GM12892 (cell line): ENCODE measurements at regions not wholly inside any gene's neighbourhood (a gene's known extent, or its start where the extent isn't known, plus 50 kb on each side); places are given as distances from the start of the nearest gene placed in this dataset.

Experiments used
- DNase-seq: peaks from one replicate; pipeline ENCODE4 v3.0.0; 2011; ENCODE audit not compliant: insufficient read length
- FAIRE-seq: peaks from 2 replicates; lab custom pipeline; 2011; peaks lifted over from hg19 to GRCh38; lab: Jason Lieb, UNC
- POLR2A ChIP-seq: IDR thresholded peaks from 2 replicates; pipeline ENCODE4 v1.6.1; 2011; ENCODE audit warnings: low read depth, low read length, control low read depth
- POLR2AphosphoS5 ChIP-seq: IDR thresholded peaks from 2 replicates; pipeline ENCODE4 v1.6.1; 2011; ENCODE audit warnings: low read depth, low read length, control low read depth
- TAF1 ChIP-seq: IDR thresholded peaks from 2 replicates; pipeline ENCODE4 v1.6.1; 2011; ENCODE audit warnings: low read depth, mild to moderate bottlenecking, control low read depth, low read length, borderline replicate concordance

DNA sequence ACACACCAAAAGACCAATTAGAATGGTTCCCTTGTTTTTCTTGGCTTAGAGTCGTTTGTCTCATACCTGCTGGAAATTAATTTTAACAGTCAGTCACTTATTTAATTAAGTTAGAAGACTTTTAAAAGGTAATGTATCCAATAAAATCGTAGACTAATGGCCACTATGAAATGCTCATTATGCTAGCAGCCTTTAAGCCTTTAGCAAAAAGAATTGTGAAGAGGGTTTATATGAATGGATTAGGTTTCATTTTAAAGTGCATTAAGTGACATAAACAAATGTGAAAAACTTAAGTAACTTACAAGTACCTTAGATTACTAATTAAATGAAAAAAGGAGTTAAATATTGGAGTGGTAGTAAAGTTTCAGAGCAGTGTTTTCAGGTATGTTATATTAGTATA is 139.6 kb downstream of the RXFP2 start:
- no peak for TF ChIP-seq POLR2A
- TF ChIP-seq TAF1: no peak
- no peak for TF ChIP-seq POLR2AphosphoS5
- FAIRE-seq (no peak), DNase-seq (no peak)

DNA sequence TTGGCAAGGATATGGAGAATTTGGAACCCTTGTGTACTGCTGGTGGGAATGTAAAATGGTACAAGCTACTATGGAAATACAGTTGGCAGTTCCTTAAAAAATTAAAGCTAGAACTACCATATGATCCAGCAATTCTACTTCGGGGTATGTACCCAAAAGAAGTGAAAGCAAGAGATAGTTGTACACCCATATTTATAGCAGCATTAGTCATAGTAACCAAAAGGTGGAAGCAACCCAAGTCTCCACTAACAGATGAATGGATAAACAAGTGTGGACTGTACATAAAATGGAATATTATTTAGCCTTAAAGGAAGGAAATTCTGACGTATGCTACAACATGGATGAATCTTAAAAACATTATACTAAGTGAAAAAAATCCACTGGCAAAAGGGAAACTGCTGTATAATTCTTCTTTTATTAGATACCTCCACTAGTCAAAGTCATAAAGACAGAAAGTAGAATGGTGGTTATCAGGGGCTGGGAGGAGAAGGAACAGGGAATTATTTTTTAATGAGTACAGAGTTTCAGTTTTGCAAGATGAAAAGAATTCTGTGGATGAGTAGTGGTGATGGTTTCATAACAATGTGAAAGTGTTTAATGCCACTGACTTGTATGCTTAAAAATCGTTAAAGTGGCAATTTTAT is 141.6 kb downstream of the RXFP2 start:
- peak; percentile 33 for FAIRE-seq
- TF ChIP-seq POLR2AphosphoS5 (no peak), TAF1 (no peak), POLR2A (no peak)
- no peak for DNase-seq

DNA sequence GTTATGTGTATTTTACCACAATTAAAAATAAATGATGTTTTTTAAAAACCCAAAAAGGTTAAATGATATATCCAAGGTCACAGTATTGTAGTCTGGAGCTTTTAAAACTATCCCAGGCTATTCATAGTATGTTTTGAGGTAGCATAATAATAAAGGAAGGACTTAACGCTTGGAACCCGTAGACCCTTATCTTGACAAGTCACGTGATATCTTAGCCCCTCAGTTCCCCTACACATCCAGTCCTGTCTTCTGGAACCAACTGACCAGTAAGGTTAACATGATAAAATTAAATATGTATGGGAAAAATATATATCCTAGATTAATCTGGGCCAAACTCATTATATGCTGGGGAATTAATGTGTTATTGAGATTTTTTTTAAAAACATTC is 142.2 kb downstream of the RXFP2 start:
- TF ChIP-seq POLR2A: no peak
- TF ChIP-seq POLR2AphosphoS5: no peak
- TF ChIP-seq TAF1: no peak
- DNase-seq: no peak
- FAIRE-seq: no peak

DNA sequence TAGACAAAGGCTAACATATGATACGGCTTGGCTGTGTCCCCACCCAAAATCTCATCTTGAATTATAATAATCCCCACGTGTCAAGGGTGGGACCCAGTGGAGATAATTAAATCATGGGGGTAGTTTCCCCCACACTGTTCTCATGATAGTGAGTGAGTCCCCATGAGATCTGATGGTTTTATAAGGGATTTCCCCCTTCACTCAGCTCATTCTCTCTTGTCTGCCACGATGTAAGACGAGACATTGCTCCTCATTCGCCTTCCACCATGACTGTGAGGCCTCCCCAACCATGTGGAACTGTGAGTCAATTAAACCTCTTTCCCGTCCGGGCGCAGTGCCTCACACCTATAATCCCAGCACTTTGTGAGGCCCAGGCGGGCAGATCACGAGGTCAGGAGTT is 143.5 kb downstream of the RXFP2 start:
- FAIRE-seq (no peak), DNase-seq (no peak)
- TF ChIP-seq POLR2AphosphoS5: no peak
- TF ChIP-seq TAF1: no peak
- TF ChIP-seq POLR2A: no peak

DNA sequence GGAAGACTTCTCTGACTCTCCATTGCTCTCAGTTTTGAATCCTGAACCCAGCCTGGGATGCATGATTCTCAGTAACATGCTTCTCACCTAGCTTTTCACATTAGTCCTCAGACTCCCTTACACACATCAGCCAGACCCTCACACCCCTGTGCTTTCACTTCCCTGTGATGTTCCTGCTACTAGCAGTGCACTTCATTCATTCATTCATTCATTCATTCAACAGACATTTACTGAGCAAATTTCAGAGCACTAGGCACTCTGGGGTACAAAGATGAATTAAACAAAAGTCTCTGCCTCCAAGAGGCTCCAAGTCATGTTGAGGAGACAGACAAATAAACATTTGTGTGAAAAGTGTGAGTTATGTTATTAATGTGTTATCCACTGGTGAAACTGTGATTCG is 145.2 kb downstream of the RXFP2 start:
- FAIRE-seq (no peak), DNase-seq (no peak)
- TF ChIP-seq TAF1: no peak
- no peak for TF ChIP-seq POLR2AphosphoS5
- TF ChIP-seq POLR2A: no peak

DNA sequence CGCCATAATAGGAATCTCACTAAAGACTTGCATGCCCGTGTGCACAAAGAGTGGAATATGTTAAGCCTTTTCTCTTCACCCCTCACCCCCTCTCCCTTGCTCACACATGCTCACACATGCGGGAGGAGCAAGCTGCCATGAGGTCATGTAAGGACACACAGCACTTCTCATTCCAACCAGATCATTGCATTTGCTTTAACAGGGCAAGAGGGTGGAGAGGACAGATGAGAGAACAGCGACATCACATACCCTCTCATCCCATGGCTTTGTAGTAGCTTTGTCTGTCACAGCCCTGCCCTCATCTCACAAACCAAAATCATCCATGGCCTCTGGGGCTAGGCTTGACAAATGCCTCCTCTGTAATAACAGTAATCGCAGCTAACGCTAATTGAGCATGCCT is 145.6 kb upstream of the FRY start:
- FAIRE-seq: no peak
- DNase-seq: no peak
- TF ChIP-seq POLR2A: no peak
- TF ChIP-seq POLR2AphosphoS5: no peak
- TF ChIP-seq TAF1: no peak

DNA sequence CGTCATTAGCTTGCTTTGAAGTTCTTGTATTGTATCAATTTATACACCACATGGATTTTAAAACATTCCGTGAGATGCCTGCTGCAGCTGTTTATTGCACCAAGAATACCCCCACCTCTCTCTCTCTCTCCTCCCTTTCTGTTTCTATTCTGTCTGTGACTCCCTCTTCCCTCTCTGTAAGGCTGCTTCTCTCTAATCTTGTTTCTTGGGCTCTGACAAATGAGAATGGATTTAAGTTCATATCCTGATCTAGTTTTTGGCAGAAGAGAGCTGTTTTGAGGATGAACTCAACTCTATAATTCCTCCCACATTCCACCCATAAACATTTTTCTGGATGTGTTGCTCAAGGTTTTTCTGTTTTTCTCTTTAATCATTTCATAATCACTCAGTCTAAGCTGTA is 144.3 kb upstream of the FRY start:
- DNase-seq (no peak), FAIRE-seq (no peak)
- TF ChIP-seq TAF1 (no peak), POLR2AphosphoS5 (no peak), POLR2A (no peak)

DNA sequence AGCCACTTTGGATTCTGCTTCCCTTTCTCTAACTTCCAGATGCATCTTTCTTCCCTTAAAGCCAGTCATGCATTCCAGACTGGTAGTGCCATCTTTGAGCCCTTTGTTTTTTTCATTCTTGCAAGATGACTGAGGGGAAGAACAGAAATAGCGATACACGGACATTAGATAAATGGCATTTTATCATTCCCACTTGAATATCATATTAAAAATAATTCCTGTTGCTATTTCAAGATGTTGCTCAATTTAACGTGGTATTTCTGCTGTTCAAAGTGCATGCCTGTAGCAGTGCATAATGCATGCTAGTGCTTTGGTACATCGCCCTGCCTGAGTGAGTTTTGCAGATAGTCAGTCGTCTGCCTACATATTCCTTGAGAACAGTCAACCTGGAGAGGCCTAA is 140.6 kb upstream of the FRY start:
- TF ChIP-seq TAF1 (no peak), POLR2AphosphoS5 (no peak), POLR2A (no peak)
- DNase-seq: no peak

DNA sequence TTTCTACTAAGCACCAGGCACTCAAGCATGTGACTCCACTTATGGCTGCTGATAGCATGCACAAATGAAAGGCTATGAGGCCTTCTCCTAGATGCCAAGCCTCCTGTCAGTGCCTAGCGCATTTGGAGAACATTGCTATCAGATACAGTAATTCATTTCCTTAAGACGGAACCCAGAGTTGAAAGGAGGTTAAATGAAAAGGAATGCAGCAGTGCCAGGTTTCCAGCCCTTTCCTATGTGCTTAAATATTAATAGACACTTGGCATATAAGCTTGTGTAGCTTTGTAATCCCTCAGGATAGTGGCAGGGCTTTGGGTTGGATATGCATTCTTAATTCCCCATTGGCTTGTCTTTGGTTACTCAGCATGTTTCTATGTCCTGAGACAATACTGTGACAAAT is 140.1 kb upstream of the FRY start:
- FAIRE-seq: no peak
- no peak for DNase-seq
- TF ChIP-seq TAF1 (no peak), POLR2AphosphoS5 (no peak), POLR2A (no peak)

More for the DNA sequence above, 140.6 kb upstream of the FRY start:
- no peak for FAIRE-seq

DNA sequence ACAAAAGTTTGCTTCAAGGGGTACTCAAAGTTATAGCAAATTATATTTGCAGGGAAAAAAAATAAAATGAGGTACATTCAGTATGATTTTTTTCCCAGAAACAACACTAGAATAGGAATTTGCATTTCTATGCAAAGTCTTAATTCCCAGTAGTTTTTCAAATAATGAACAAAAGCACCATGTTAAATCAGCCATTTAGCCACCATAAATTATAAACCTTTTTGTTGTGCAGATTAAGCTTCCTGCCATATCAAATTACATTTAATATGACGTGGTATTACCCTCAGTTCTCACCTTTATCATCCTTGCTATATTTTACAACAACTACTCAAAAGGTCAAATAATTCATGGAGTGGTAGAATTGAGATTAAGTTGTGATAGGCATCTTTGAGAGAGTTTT is 136.6 kb upstream of the FRY start:
- FAIRE-seq: no peak
- TF ChIP-seq TAF1 (no peak), POLR2A (no peak), POLR2AphosphoS5 (no peak)
- no peak for DNase-seq

DNA sequence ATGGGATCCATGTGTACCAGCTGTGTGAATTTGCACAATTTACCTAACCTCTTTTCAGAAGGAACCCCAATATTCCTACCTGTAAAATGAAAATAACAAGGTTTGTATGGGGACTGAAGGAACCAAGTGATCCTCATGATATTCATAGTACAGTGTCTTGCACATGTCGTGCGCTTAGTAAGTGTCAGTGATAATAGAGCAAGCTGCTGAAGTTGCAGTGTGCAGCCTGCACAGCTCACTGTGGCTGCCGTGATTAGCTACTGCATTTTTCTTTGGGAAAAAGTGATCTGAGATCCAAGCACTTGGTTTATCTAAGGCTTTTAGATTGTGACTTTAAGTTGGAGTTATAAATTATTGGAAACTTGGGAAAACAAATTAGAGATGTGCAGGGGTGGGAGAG is 135.9 kb upstream of the FRY start:
- no peak for FAIRE-seq
- TF ChIP-seq POLR2AphosphoS5 (no peak), POLR2A (no peak), TAF1 (no peak)
- no peak for DNase-seq

DNA sequence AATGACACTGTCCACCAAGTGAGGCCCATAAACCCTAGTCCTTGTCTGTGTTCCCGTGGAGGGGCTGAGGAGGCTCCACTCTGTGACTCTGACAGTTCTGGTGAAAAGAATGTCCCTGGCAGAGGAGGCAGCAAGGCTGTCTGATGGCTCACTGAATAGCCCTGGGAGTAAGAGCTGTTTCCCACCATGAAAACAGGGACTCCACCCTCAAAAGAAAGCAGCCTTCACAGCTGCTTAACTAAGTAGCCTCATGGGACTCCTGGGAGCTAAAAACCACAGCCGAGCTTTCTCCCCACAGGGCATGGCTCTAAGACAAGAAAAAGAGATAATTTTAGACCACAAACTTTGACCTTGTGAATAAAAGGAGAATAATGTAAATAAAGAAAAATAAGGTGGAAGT is 135.1 kb upstream of the FRY start:
- DNase-seq: no peak
- TF ChIP-seq POLR2A (no peak), TAF1 (no peak), POLR2AphosphoS5 (no peak)
- no peak for FAIRE-seq

DNA sequence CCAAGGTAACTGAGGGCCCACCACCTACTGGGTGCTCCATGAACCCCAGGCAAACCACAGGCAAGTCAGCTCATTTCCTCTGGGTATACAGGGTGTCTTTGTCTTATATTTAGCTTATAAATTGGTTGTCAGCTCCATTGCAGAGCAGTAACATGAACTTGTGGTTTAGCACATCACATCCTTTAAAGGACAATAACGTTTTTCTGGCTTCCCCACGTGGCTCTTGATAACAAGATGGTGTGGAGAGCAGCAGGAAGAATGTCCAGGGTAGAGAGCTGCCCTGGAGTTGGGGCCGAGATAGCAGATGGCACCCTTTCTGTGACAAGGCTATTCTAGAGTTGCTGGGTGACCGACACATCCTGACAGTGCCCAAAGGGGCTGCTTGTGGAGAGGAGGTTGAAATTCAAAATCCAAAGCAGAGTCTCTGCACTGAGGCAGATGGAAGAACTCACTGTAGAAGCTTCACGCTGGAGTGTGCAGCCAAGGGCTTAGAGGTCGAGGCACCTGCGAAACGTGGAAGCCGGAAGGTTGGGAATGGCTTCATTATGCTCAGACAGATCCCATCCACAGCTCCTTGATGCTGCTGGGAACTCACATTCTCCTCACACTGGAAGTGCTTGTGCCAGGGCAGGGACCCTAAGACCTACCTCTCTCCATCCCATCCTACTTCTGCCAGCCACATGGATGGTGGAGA is 133.0 kb upstream of the FRY start:
- no peak for FAIRE-seq
- TF ChIP-seq TAF1 (no peak), POLR2AphosphoS5 (no peak), POLR2A (no peak)
- DNase-seq: no peak
